Inflammatory macrophage (primary cell): ENCODE measurements at regions not wholly inside any gene's neighbourhood (a gene's known extent, or its start where the extent isn't known, plus 50 kb on each side); places are given as distances from the start of the nearest gene placed in this dataset.

Experiments used
- DNase-seq, 2 donors: peaks; one replicate each; pipeline ENCODE4 v3.0.0-alpha.2; 2020 to 2022

GRCh38 chr11:29959488-29959887 is 57.3 kb downstream of the KCNA4 start:
- DNase-seq: no peak

DNA sequence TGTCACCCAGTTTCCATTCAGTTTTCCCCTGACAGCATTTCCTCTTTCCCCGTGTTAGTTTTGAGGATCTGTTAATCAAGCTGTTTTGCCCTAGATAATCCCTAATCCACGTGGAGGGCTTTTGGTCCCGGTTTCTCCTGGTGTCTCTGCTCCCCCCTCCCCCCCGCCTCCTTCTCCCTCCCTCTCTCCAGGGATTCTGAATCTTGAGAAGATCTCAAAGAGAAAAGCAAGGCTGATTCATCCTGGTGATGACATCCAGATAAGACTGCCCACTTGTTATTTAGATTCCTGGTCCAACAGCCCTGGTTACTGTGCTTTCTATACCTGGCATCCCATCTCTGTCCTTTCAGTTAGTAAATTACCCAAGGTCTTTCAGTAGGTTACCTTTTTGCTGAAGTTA is 59.4 kb downstream of the KCNA4 start:
- no peak for DNase-seq

DNA sequence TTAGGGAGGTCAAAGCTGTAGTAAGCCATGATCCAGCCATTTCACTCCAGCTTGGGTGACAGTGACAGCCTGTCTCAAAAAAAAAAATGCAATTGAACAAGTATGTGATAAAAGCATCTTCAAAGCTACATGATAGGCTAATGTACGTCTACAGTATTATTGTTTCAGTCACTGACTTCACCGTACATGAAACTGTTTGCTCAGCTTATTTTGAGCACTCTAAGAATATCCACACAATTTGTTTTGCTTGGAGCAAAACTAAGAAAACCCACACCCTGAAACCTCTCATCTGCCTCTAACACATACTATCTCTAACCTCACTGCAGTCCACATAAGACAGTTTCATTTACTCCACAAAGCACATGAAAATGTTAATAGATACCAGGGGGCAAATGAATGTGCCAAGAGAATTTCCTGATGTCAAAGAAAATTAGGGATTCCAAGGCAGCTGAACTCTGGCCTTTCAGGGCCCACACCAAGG is 60.7 kb downstream of the KCNA4 start:
- DNase-seq: no peak

DNA sequence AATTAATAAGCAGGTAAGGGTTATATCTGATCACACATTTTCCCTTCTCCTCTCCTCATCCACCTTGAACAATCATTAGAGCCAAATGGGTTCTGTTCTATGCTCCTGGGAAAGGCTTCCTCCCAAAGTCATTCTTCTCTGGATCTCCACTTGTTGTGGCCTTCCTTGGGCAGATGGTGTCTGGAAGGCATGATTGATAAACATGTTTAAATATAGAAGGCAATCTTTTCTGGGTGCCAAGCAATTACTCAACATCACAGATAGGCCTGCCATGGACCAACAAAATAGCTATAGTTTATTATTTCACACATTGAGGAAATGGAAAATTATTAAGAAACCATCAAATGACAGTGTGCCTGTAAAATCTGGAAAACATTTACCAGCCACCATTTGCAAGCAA is 73.5 kb downstream of the KCNA4 start:
- no peak for DNase-seq

GRCh38 chr11:29937526-29937925 is 79.3 kb downstream of the KCNA4 start:
- DNase-seq: no peak

- DNase-seq: no peak
Observed at GRCh38 chr11:29934115-29934638, 82.7 kb downstream of the KCNA4 start.

- no peak for DNase-seq
Observed at GRCh38 chr11:29916040-29916439, 100.8 kb downstream of the KCNA4 start.

DNA sequence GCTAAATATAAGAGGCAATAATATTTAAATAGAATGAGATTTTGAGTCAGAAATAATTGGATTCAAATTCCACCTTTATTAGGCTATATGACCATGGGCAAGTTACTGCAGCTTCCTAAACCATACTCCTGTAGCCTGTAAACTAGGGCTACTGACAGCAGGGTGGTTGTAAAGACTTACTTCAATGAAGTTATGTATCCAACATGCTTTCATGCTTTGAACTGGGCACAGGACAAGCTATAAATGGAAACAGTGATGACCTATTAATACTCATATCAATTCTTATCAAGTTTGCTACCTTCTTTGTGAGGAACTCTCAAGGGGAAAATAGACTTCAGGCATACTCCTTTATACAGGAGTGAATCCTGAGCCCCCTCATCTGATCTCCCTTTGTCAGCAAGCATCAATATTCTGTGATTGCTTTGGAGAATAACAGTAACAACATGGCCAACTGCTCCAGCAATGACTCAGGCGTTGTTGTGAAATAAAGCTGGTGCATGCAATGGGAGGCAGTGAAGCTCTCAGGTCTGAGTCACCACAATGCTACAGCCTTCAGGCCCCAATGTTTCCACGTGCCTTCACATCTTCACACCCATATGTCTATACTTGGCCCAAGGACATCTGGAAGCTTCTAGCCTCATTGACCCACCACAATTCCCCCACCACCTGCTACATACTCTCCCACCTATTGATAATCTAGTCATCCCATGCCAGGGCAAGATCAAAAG is 102.5 kb downstream of the KCNA4 start:
- no peak for DNase-seq

GRCh38 chr11:29913352-29913751 is 103.5 kb downstream of the KCNA4 start:
- no peak for DNase-seq

- no peak for DNase-seq
Observed at GRCh38 chr11:29900382-29900781, 116.4 kb downstream of the KCNA4 start.

- no peak for DNase-seq
Observed at GRCh38 chr11:29879560-29879959, 137.3 kb downstream of the KCNA4 start.

GRCh38 chr11:29876192-29876591 is 140.6 kb downstream of the KCNA4 start:
- no peak for DNase-seq

- DNase-seq: no peak
Observed at GRCh38 chr11:29847219-29847618, 169.6 kb downstream of the KCNA4 start.

DNA sequence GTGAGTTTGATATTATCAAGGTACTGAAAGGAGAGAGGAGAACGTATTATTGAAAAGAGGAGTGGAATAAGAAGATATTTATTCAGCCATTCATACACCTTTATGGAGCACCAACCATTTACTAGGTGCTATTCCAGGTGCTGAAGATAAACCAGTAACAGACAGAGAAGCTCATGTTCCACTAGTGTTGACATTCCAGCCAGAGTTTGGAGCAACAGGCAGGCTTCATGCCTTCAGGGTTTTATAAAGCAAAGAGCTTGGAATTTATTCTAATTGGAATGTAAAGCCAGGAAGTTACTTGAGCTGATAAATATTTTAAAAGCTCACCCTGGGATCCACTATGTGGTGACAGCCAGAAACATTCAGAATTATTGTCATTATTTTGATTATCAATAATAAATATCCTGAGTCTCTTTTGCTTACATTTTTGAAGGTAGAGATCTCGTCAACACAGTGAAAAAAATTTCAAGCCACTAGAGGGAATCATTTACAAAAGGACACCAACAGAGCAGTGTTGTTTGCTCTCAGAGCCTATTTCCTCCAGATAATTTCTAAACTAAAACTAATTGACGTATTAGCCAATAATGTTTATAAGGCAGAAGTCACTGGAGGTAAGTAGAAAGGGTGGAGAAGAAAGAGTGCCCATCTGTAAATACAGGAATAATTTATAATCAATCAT is 172.0 kb downstream of the KCNA4 start:
- no peak for DNase-seq

- DNase-seq: no peak
Observed at GRCh38 chr11:29844031-29844430, 172.8 kb downstream of the KCNA4 start.

DNA sequence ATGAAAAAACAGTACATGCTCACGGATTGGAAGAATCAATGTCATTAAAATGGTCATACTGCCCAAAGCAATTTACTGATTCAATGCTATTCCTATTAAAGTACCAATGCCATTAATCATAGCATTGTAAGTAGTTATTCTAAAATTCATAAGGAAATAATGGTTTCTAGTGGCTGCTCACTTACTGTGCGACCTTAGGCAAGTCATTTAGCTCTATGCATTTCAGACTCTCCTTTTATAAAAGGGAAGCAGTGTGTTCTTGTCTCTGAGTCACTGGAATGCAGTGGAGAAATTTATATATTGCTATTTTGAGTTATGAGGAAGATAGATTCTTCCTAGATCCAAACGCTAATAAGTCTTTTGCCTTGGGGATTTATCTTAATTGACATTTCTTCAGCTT is 174.8 kb downstream of the KCNA4 start:
- DNase-seq: no peak

DNA sequence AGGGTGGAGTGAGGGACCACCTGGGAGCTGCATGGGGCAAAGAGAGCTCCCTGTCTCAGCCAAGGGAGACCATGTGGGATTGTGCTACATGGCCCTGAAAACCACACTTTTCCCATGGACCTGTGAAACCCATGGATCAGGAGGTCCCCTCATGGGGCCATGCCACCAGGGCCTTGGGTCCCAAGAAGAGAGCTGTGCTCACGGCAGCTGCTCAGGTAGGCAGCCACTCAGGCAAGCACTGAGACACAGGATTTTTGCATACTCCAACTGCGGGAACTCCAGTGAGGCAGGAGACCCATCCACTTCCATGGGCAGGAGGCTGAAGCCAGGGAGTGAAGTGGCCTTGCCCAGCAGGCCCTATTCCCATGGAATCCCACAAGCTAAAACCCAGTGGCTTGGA is 190.0 kb downstream of the KCNA4 start:
- DNase-seq: no peak

- DNase-seq: no peak
Observed at GRCh38 chr11:29816359-29816758, 200.5 kb downstream of the KCNA4 start.

GRCh38 chr11:29809121-29809520 is 207.7 kb downstream of the KCNA4 start:
- DNase-seq: no peak

DNA sequence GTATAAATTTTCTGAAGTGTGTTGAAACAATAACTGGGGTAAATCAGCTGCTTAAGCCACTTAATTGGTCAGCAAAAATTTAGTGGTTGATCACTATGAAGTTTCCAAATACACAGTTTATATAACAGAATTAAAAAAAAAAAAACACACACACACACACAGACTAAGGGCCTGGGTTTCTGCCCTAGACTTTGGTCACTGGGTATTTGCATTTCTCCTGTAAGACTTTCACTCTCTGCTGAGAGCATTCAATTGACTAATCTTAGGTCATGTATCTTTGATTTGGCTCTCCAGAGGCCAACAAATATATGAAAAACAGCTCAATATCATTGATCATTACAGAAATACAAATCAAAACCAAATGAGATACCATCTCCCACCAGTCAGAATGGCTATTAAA is 214.3 kb downstream of the KCNA4 start:
- DNase-seq: no peak

DNA sequence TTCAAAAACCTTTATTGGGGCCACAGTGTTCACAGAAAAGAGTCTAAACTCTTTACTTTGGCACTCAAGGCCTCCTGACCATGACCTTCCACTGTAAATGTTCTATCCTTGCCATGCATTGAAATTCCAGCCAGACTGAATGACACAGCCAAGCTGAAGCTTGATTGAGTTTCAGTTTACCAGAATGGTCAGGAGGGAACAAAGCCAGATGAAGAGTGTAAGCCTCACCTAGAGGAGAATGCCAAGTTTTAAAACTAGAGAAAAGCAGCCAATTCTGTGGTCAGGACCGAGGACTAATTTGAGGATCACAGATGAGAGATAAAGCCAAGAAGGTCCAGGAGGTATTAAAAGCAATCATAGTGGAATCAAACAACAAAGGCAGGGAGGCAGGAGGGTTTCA is 215.3 kb downstream of the KCNA4 start:
- no peak for DNase-seq

- DNase-seq: no peak
Observed at GRCh38 chr11:29786092-29786491, 230.7 kb downstream of the KCNA4 start.

DNA sequence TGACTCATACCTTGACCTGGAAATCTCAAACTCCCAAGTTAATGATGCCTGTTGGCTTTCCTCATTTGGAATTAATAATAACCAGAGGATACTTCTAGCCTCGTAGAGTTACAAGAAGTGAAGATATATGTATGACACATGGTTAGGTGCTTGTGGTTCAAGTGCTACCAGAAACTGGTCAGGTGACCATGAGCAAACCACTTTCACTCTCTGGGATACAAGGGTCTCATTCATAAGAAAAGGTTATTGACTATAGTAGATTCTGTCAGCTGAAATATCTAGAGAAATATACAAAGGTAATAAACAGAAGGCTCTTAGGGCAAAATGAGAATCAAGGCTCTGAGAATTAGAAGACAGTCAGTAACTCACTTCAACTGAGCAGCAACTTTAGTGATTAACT is 233.3 kb downstream of the KCNA4 start:
- no peak for DNase-seq

DNA sequence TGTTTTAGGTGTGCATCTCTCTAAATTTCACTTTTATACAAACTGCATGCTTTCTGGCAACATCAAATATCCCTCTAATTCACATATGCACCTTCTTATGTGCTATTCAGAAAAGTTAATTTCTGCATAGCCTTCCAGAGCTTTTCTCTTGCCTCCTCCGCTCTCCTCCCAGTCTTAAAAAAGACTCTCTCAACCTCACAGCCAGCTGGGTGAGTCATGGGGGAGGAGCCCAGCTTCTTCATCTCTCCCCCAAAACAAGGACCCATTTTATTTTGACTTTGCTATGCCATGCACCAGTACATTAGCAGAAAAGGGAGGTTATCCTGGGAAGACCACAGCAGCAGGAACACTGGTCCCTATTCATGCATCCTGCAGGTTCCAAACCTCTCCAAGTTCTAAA is 234.4 kb downstream of the KCNA4 start:
- DNase-seq: no peak
